ENCODE measurements at regions not wholly inside any gene's neighbourhood (a gene's known extent, or its start where the extent isn't known, plus 50 kb on each side); places are given as distances from the start of the nearest gene placed in this dataset. TPM values are rescaled to one million over a fixed set of nuclear protein-coding genes. Genes with fewer than 3 reads are reported as not detected.

Small RNAs in the stretch of these regions (microRNA-seq; reads per million reads assigned to microRNA genes)
- not detected for gene MIR3977 (ENCODE audit: borderline number of aligned reads)

All from chondrocyte (in vitro differentiated cells).